MM.1S (cell line): ENCODE measurements at regions not wholly inside any gene's neighbourhood (a gene's known extent, or its start where the extent isn't known, plus 50 kb on each side); places are given as distances from the start of the nearest gene placed in this dataset.
"Not testable (repeated sequence)": the region's sequence is repeated elsewhere in the genome, so short reads cannot be mapped to it uniquely, and the experiment has no call there.

Experiments used
- DNase-seq: peaks from one replicate; pipeline ENCODE4 v3.0.0-alpha.2; 2015
- H2AFZ ChIP-seq: fragments of 300-600 bp; sonication (generic); 2 replicates; pipeline ENCODE4 v1.6.0; 2016; ENCODE audit warnings: antibody characterized with exemption, low read length
- H3F3A ChIP-seq: fragments of 300-600 bp; sonication (generic); 2 replicates; pipeline ENCODE4 v1.6.1; 2016; ENCODE audit warnings: mild to moderate bottlenecking, antibody characterized with exemption, low read length, moderate library complexity, mixed read lengths; ENCODE audit not compliant: insufficient read depth
- H3K27ac ChIP-seq: fragments of 300-600 bp; sonication (generic); 2 replicates; pipeline ENCODE4 v1.5.1; 2016; ENCODE audit warnings: mild to moderate bottlenecking, low read length
- H3K27me3 ChIP-seq: fragments of 300-600 bp; sonication (generic); replicated peaks from 2 replicates; pipeline ENCODE4 v1.6.0; 2016; ENCODE audit warnings: low read length; ENCODE audit not compliant: insufficient read depth
- H3K36me3 ChIP-seq: fragments of 300-600 bp; sonication (generic); replicated peaks from 2 replicates; pipeline ENCODE4 v1.6.1; 2016; ENCODE audit warnings: mild to moderate bottlenecking, low read length, mixed read lengths; ENCODE audit not compliant: insufficient read depth
- H3K4me1 ChIP-seq: fragments of 300-600 bp; sonication (generic); 2 replicates; pipeline ENCODE4 v1.6.1; 2016; ENCODE audit warnings: low read length, mixed read lengths
- H3K4me2 ChIP-seq: fragments of 300-600 bp; sonication (generic); 2 replicates; pipeline ENCODE4 v1.6.0; 2016; ENCODE audit warnings: low read depth, low read length
- H3K4me3 ChIP-seq: fragments of 300-600 bp; sonication (generic); 2 replicates; pipeline ENCODE4 v1.5.1; 2016; ENCODE audit warnings: low read length, mixed read lengths
- H3K79me2 ChIP-seq: fragments of 300-600 bp; sonication (generic); 2 replicates; pipeline ENCODE4 v1.6.1; 2016; ENCODE audit warnings: mixed run types, low read length, mixed read lengths
- H3K9ac ChIP-seq: fragments of 300-600 bp; sonication (generic); 2 replicates; pipeline ENCODE4 v1.6.1; 2016; ENCODE audit warnings: low read length, mixed read lengths
- H3K9me2 ChIP-seq: fragments of 300-600 bp; sonication (generic); replicated peaks from 2 replicates; pipeline ENCODE4 v1.6.1; 2016; ENCODE audit warnings: mild to moderate bottlenecking, low read length, mixed read lengths; ENCODE audit not compliant: insufficient read depth
- H3K9me3 ChIP-seq: fragments of 300-600 bp; sonication (generic); replicated peaks from 2 replicates; pipeline ENCODE4 v1.6.1; 2016; ENCODE audit warnings: mild to moderate bottlenecking, low read length, mixed read lengths; ENCODE audit not compliant: insufficient read depth
- H4K20me1 ChIP-seq: fragments of 300-600 bp; sonication (generic); 2 replicates; pipeline ENCODE4 v1.6.1; 2016; ENCODE audit warnings: mild to moderate bottlenecking, low read length, moderate library complexity, mixed read lengths; ENCODE audit not compliant: insufficient read depth
- EZH2 ChIP-seq: fragments of 300-600 bp; sonication (generic); optimal IDR thresholded peaks from 2 replicates; pipeline ENCODE3; 2017; ENCODE audit warnings: low read depth, mild to moderate bottlenecking, antibody characterized with exemption, low read length, mixed read lengths
- EZH2phosphoT487 ChIP-seq: fragments of 300-600 bp; sonication (generic); IDR thresholded peaks from 2 replicates; pipeline ENCODE4 v1.6.1; 2018; ENCODE audit warnings: antibody characterized with exemption, low read length
- TF ChIP-seq, protein P1 (sequence below): fragments of 300-600 bp; sonication (generic); IDR thresholded peaks from 2 replicates; pipeline ENCODE4 v1.5.1; 2016; ENCODE audit warnings: antibody characterized with exemption, low read length, mixed read lengths

DNA sequence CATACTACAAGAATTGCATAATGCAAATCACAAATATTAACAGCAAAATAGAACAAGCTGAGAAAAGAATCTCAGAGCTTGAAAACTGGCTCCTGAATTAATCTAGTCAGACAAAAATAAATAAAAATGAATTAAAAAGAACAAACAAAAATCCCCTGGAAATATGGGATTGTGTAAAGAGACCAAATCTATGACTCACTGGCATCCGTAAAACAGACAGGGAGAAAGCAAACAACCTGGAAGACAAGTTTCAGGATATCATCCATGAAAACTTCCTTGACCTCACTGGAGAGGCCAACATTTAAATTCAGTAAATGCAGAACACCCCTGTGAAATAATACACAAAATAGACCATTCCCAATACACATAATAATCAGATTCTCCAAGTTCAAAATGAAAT lies 229.3 kb upstream of the CTNND2 start:
- no peak overlapping the region for H3K27ac ChIP-seq
- no peaks in the 10 kb centered on the region for H4K20me1 ChIP-seq
- H3F3A ChIP-seq: no peaks in the 10 kb centered on the region
- H3K9me2 ChIP-seq: no peaks in the 10 kb centered on the region
- no peaks in the 10 kb centered on the region for H3K4me1 ChIP-seq
- no peaks in the 10 kb centered on the region for H3K27me3 ChIP-seq
- TF ChIP-seq, protein P1, sequence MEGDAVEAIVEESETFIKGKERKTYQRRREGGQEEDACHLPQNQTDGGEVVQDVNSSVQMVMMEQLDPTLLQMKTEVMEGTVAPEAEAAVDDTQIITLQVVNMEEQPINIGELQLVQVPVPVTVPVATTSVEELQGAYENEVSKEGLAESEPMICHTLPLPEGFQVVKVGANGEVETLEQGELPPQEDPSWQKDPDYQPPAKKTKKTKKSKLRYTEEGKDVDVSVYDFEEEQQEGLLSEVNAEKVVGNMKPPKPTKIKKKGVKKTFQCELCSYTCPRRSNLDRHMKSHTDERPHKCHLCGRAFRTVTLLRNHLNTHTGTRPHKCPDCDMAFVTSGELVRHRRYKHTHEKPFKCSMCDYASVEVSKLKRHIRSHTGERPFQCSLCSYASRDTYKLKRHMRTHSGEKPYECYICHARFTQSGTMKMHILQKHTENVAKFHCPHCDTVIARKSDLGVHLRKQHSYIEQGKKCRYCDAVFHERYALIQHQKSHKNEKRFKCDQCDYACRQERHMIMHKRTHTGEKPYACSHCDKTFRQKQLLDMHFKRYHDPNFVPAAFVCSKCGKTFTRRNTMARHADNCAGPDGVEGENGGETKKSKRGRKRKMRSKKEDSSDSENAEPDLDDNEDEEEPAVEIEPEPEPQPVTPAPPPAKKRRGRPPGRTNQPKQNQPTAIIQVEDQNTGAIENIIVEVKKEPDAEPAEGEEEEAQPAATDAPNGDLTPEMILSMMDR: no peak
- TF ChIP-seq EZH2: no peak
- no peak for TF ChIP-seq EZH2phosphoT487
- no peaks in the 10 kb centered on the region for H3K9me3 ChIP-seq
- no peak for DNase-seq
- no peak overlapping the region for H3K4me3 ChIP-seq
- H3K36me3 ChIP-seq: no peaks in the 10 kb centered on the region
- no peaks in the 10 kb centered on the region for H3K79me2 ChIP-seq
- H2AFZ ChIP-seq: no peak overlapping the region
- no peak overlapping the region for H3K9ac ChIP-seq
- H3K4me2 ChIP-seq: no peak overlapping the region

DNA sequence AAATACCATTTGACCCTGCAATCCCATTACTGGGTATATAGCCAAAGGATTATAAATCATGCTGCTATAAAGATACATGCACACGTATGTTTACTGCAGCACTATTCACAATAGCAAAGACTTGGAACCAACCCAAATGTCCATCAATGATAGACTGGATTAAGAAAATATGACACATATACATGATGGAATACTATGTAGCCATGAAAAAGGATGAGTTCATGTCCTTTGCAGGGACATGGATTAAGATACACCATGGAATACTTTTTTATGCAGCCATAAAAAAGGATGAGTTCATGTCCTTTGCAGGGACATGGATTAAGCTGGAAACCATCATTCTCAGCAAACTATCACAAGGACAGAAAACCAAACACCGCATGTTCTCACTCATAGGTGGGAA lies 226.8 kb upstream of the CTNND2 start:
- H3K9me2 ChIP-seq, H3K4me1 ChIP-seq, H3K36me3 ChIP-seq, H3F3A ChIP-seq, H3K4me3 ChIP-seq, H3K4me2 ChIP-seq, H2AFZ ChIP-seq, H3K27me3 ChIP-seq, DNase-seq, H3K9ac ChIP-seq, H3K79me2 ChIP-seq, H4K20me1 ChIP-seq, H3K9me3 ChIP-seq, H3K27ac ChIP-seq: not testable (repeated sequence)

DNA sequence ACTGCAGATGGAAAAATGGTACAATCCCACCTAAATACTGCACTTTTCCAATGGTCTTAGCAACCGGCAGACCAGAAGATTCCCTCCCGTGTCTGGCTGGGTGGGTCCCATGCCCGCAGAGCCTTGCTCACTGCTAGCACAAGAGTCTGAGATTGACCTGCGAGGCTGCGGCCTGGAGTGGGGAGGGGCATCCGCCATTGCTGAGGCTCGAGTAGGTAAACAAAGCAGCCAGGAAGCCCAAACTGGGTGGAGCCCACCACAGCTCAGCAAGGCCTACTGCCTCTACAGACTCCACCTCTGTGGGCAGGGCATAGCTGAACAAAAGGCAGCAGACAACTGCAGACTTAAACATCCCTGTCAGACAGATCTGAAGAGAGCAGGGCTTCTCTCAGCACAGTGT lies 221.6 kb upstream of the CTNND2 start:
- no peak overlapping the region for H2AFZ ChIP-seq
- H3K9me2 ChIP-seq: no peaks in the 10 kb centered on the region
- no peaks in the 10 kb centered on the region for H3K4me1 ChIP-seq
- H3K9ac ChIP-seq: no peak overlapping the region
- H3K27ac ChIP-seq: no peak overlapping the region
- no peaks in the 10 kb centered on the region for H3F3A ChIP-seq
- H3K36me3 ChIP-seq: no peaks in the 10 kb centered on the region
- TF ChIP-seq EZH2: no peak
- no peaks in the 10 kb centered on the region for H3K9me3 ChIP-seq
- no peaks in the 10 kb centered on the region for H3K27me3 ChIP-seq
- H4K20me1 ChIP-seq: no peaks in the 10 kb centered on the region
- H3K79me2 ChIP-seq: no peaks in the 10 kb centered on the region
- H3K4me3 ChIP-seq: no peak overlapping the region
- no peak overlapping the region for H3K4me2 ChIP-seq
- DNase-seq: no peak

DNA sequence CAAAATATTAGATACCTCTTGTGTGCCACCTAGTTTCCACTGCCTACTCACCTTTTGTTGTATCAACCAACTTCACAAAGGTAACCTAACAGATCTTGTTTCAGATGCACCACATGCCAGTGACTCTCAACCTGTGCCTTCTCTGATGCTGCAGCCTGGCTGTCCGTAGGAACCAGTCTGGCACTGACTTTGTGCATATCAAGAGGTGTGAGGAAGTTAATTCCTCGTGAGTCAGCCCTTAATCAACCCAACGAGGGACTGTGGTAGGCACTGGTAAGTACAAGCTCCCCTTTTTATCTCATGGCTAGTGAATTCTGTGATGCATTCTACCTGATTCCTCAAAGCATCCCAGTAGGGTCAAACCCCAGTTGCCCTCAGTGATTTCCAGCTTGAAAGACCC lies 215.4 kb upstream of the CTNND2 start:
- Histone ChIP-seq H3F3A (no peaks in the 10 kb centered on the region), H3K9me3 (no peaks in the 10 kb centered on the region), H3K36me3 (no peaks in the 10 kb centered on the region), H3K4me1 (no peaks in the 10 kb centered on the region), H4K20me1 (no peaks in the 10 kb centered on the region), H2AFZ (no peak overlapping the region), H3K4me3 (no peak overlapping the region), H3K9ac (no peak overlapping the region), H3K79me2 (no peaks in the 10 kb centered on the region), H3K4me2 (no peak overlapping the region), H3K27ac (no peak overlapping the region), H3K9me2 (no peaks in the 10 kb centered on the region), H3K27me3 (no peaks in the 10 kb centered on the region)
- DNase-seq: no peak
- TF ChIP-seq EZH2phosphoT487 (no peak), EZH2 (no peak)
- TF ChIP-seq, protein P1: no peak
